ENCODE measurements at regions not wholly inside any gene's neighbourhood (a gene's known extent, or its start where the extent isn't known, plus 50 kb on each side); places are given as distances from the start of the nearest gene placed in this dataset.

- no peaks in the 10 kb centered on the region for H3K27me3 ChIP-seq
- TF ChIP-seq CTCF (IDR thresholded peaks at IDR 0.05) (no peak), POLR2A (IDR thresholded peaks at IDR 0.05) (no peak), EP300 (IDR thresholded peaks at IDR 0.05) (no peak), POLR2AphosphoS5 (IDR thresholded peaks at IDR 0.05) (no peak)
- no peak overlapping the region for H3K27ac ChIP-seq
- peaks cover 0 to 10% (median 4%) of the 10 kb centered on the region in 4 donors for H3K9me3 ChIP-seq
- H3K4me3 ChIP-seq: no peak overlapping the region
- no peaks in the 10 kb centered on the region for H3K36me3 ChIP-seq
- DNase-seq: no peak
- H3K4me1 ChIP-seq: no peaks in the 10 kb centered on the region
- 85 to 93% (median 89%) methylated on average over 7 to 8 of the region's 8 CpGs for WGBS, 5 donors
- intact Hi-C loops (cut with DNase I; ENCODE audit: low total_unique reads): no loop called here
These were observed 409.3 kb upstream of the CLINT1 start for GRCh38 chr5:158268286-158268685.

GRCh38 chr5:158267228-158267627, 408.3 kb upstream of the CLINT1 start:
- intact Hi-C loops (cut with DNase I; ENCODE audit: low total_unique reads): no loop called here
- TF ChIP-seq POLR2A (IDR thresholded peaks at IDR 0.05): no peak
- TF ChIP-seq CTCF (IDR thresholded peaks at IDR 0.05): no peak
- no peak for TF ChIP-seq POLR2AphosphoS5 (IDR thresholded peaks at IDR 0.05)
- no peak for TF ChIP-seq EP300 (IDR thresholded peaks at IDR 0.05)
- Histone ChIP-seq H3K9me3 (peaks cover 0 to 10% (median 4%) of the 10 kb centered on the region in 4 donors), H3K4me3 (no peak overlapping the region), H3K36me3 (no peaks in the 10 kb centered on the region), H3K27ac (no peak overlapping the region), H3K27me3 (no peaks in the 10 kb centered on the region), H3K4me1 (no peaks in the 10 kb centered on the region)
- WGBS, 5 donors: 84 to 96% (median 90%) methylated on average over 2 of the region's 2 CpGs
- no peak for DNase-seq

- 64 to 80% (median 77%) methylated on average over 4 of the region's 4 CpGs for WGBS, 5 donors
- Histone ChIP-seq H3K27me3 (no peaks in the 10 kb centered on the region), H3K4me1 (no peaks in the 10 kb centered on the region), H3K4me3 (no peak overlapping the region), H3K36me3 (no peaks in the 10 kb centered on the region), H3K9me3 (peaks cover 0 to 10% (median 4%) of the 10 kb centered on the region in 4 donors), H3K27ac (no peak overlapping the region)
- no peak for TF ChIP-seq POLR2A (IDR thresholded peaks at IDR 0.05)
- no peak for TF ChIP-seq POLR2AphosphoS5 (IDR thresholded peaks at IDR 0.05)
- no peak for TF ChIP-seq CTCF (IDR thresholded peaks at IDR 0.05)
- TF ChIP-seq EP300 (IDR thresholded peaks at IDR 0.05): no peak
- intact Hi-C loops (cut with DNase I; ENCODE audit: low total_unique reads): no loop called here
- DNase-seq: no peak
These were observed 407.2 kb upstream of the CLINT1 start for GRCh38 chr5:158265931-158266700.

GRCh38 chr5:158265346-158265745, 406.4 kb upstream of the CLINT1 start:
- no peak overlapping the region for H3K4me3 ChIP-seq
- DNase-seq: no peak
- no peak for TF ChIP-seq POLR2A (IDR thresholded peaks at IDR 0.05)
- TF ChIP-seq EP300 (IDR thresholded peaks at IDR 0.05): no peak
- no peak for TF ChIP-seq CTCF (IDR thresholded peaks at IDR 0.05)
- TF ChIP-seq POLR2AphosphoS5 (IDR thresholded peaks at IDR 0.05): no peak
- no peaks in the 10 kb centered on the region for H3K4me1 ChIP-seq
- H3K36me3 ChIP-seq: no peaks in the 10 kb centered on the region
- H3K9me3 ChIP-seq: peaks cover 0 to 10% (median 4%) of the 10 kb centered on the region in 4 donors
- no peaks in the 10 kb centered on the region for H3K27me3 ChIP-seq
- intact Hi-C loops (cut with DNase I; ENCODE audit: low total_unique reads): no loop called here
- H3K27ac ChIP-seq: no peak overlapping the region
